IMR-90 (cell line): ENCODE measurements at regions not wholly inside any gene's neighbourhood (a gene's known extent, or its start where the extent isn't known, plus 50 kb on each side); places are given as distances from the start of the nearest gene placed in this dataset.

Experiments
- ATAC-seq: fragments of 200-7000 bp; cut with Tn5 transposase; 2 replicates; pipeline ENCODE4 v1.9.1; 2020; ENCODE audit warnings: low read depth, mild to moderate bottlenecking, moderate library complexity
- BruUV-seq: library from RNA; stranded (reverse); fragments of 400-500 nt; replicated peaks from 2 replicates; lab custom pipeline; 2021; lab: Mats Ljungman, UMichigan
- CTCF ChIA-PET: fragments of 300-600 bp; formaldehyde crosslinking; extraction: SDS; loops from one replicate; lab custom pipeline; 2021; ENCODE audit warnings: antibody characterized with exemption; lab: Yijun Ruan, JAX
- POLR2A ChIA-PET: fragments of 300-600 bp; sonication (Branson Sonifier 250); formaldehyde crosslinking; loops from one replicate; lab custom pipeline; 2022; ENCODE audit warnings: antibody characterized with exemption; ENCODE audit not compliant: unreplicated experiment; lab: Charles Lee
- DNase-seq: peaks from one replicate; pipeline ENCODE4 v3.0.0; 2013
- H2AFZ ChIP-seq: replicated peaks from 2 replicates; pipeline ENCODE3; 2013; ENCODE audit warnings: low read length, mild to moderate bottlenecking; ENCODE audit not compliant: poor library complexity
- H2AK5ac ChIP-seq: 2 replicates; pipeline ENCODE4 v1.6.1; 2013; ENCODE audit warnings: low read depth, low read length, inconsistent platforms
- H2AK9ac ChIP-seq: replicated peaks from 2 replicates; pipeline ENCODE3; 2013; ENCODE audit warnings: mild to moderate bottlenecking, low read depth, low read length, moderate library complexity; ENCODE audit not compliant: poor library complexity
- H2BK120ac ChIP-seq: 2 replicates; pipeline ENCODE4 v1.6.1; 2013; ENCODE audit warnings: low read depth, low read length, inconsistent platforms
- H2BK15ac ChIP-seq: 3 replicates; pipeline ENCODE4 v1.6.1; 2013; ENCODE audit warnings: low read depth, low read length, inconsistent platforms
- H2BK20ac ChIP-seq: 2 replicates; pipeline ENCODE4 v1.6.1; 2013; ENCODE audit warnings: low read depth, mild to moderate bottlenecking, inconsistent platforms, low read length, moderate library complexity
- H2BK5ac ChIP-seq: 2 replicates; pipeline ENCODE4 v1.6.1; 2013; ENCODE audit warnings: mild to moderate bottlenecking, low read depth, low read length, inconsistent platforms; ENCODE audit not compliant: poor library complexity, severe bottlenecking
- H3K14ac ChIP-seq: replicated peaks from 2 replicates; pipeline ENCODE4 v1.6.1; 2013; ENCODE audit warnings: low read depth, low read length, inconsistent platforms
- H3K18ac ChIP-seq: 2 replicates; pipeline ENCODE4 v1.6.1; 2013; ENCODE audit warnings: low read depth, low read length, control low read depth
- H3K23ac ChIP-seq: 2 replicates; pipeline ENCODE4 v1.6.1; 2013; ENCODE audit warnings: low read depth, low read length, inconsistent platforms
- H3K27ac ChIP-seq: 2 replicates; pipeline ENCODE4 v1.5.1; 2013; ENCODE audit warnings: mild to moderate bottlenecking, control low read depth, low read length; ENCODE audit not compliant: insufficient read depth
- H3K27me3 ChIP-seq: 2 replicates; pipeline ENCODE4 v1.6.1; 2013; ENCODE audit warnings: low read length; ENCODE audit not compliant: control insufficient read depth, insufficient read depth
- H3K36me3 ChIP-seq: 2 replicates; pipeline ENCODE4 v1.6.1; 2013; ENCODE audit warnings: low read length, mixed read lengths; ENCODE audit not compliant: control insufficient read depth, insufficient read depth
- H3K4ac ChIP-seq: 2 replicates; pipeline ENCODE4 v1.6.1; 2013; ENCODE audit warnings: low read depth, low read length, inconsistent platforms
- H3K4me1 ChIP-seq: 2 replicates; pipeline ENCODE4 v1.6.1; 2013; ENCODE audit warnings: low read length, mixed read lengths; ENCODE audit not compliant: control insufficient read depth, insufficient read depth
- H3K4me2 ChIP-seq: 2 replicates; pipeline ENCODE4 v1.6.1; 2013; ENCODE audit warnings: low read depth, mild to moderate bottlenecking, control low read depth, low read length, moderate library complexity
- H3K4me3 ChIP-seq: 2 replicates; pipeline ENCODE4 v1.5.1; 2013; ENCODE audit warnings: low read depth, mild to moderate bottlenecking, control low read depth, low read length, moderate library complexity; ENCODE audit not compliant: insufficient read depth
- H3K56ac ChIP-seq: 2 replicates; pipeline ENCODE4 v1.6.1; 2013; ENCODE audit warnings: low read length, inconsistent platforms; ENCODE audit not compliant: insufficient read depth; ENCODE audit errors: extremely low read depth
- H3K79me1 ChIP-seq, 2 experiments: 2 replicates each; pipeline ENCODE4 v1.6.1; 2013; ENCODE audit warnings: low read length in 2 of 2, inconsistent platforms in 1 of 2, low read depth in 1 of 2
- H3K9ac ChIP-seq: 2 replicates; pipeline ENCODE4 v1.6.1; 2013; ENCODE audit warnings: low read depth, low read length, control low read depth
- H3K9me1 ChIP-seq: 2 replicates; pipeline ENCODE4 v1.6.1; 2013; ENCODE audit warnings: low read length, inconsistent platforms; ENCODE audit not compliant: insufficient read depth
- H3K9me3 ChIP-seq: 2 replicates; pipeline ENCODE4 v1.6.1; 2013; ENCODE audit warnings: low read length; ENCODE audit not compliant: control insufficient read depth, insufficient read depth
- H4K20me1 ChIP-seq: 2 replicates; pipeline ENCODE4 v1.6.1; 2013; ENCODE audit warnings: low read length, inconsistent platforms; ENCODE audit not compliant: insufficient read depth
- H4K5ac ChIP-seq: 2 replicates; pipeline ENCODE4 v1.6.1; 2013; ENCODE audit warnings: mild to moderate bottlenecking, low read depth, low read length, control low read depth
- H4K8ac ChIP-seq, 2 experiments: 2 replicates each; pipeline ENCODE4 v1.6.1; 2013; ENCODE audit warnings: low read depth in 2 of 2, low read length in 2 of 2, control low read depth in 1 of 2, inconsistent platforms in 1 of 2
- H4K91ac ChIP-seq: 2 replicates; pipeline ENCODE4 v1.6.1; 2013; ENCODE audit warnings: low read depth, low read length, inconsistent platforms; ENCODE audit not compliant: insufficient read depth
- BHLHE40 ChIP-seq: fragments of 150-350 bp; IDR thresholded peaks from 2 replicates; pipeline ENCODE4 v1.6.1; 2016; ENCODE audit warnings: mild to moderate bottlenecking, low read depth, low read length
- CEBPB ChIP-seq: IDR thresholded peaks from 2 replicates; pipeline ENCODE4 v1.6.1; 2012; ENCODE audit warnings: low read depth, low read length, improper control_type of control experiment
- CHD1 ChIP-seq: IDR thresholded peaks from 2 replicates; pipeline ENCODE4 v1.6.1; 2012; ENCODE audit warnings: low read depth, low read length, improper control_type of control experiment
- CTCF ChIP-seq: conservative IDR thresholded peaks from 2 replicates; pipeline ENCODE4 v1.5.1; 2012; ENCODE audit warnings: mild to moderate bottlenecking, low read depth, low read length, improper control_type of control experiment
- FOS ChIP-seq: fragments of 150-350 bp; IDR thresholded peaks from 2 replicates; pipeline ENCODE4 v1.6.1; 2016; ENCODE audit warnings: low read depth, low read length
- MAFK ChIP-seq: IDR thresholded peaks from 2 replicates; pipeline ENCODE4 v1.6.1; 2012; ENCODE audit warnings: low read depth, low read length, improper control_type of control experiment
- MAZ ChIP-seq: IDR thresholded peaks from 2 replicates; pipeline ENCODE4 v1.6.1; 2012; ENCODE audit warnings: low read depth, mild to moderate bottlenecking, low read length, improper control_type of control experiment, moderate library complexity, borderline replicate concordance
- NFE2L2 ChIP-seq: fragments of 150-350 bp; IDR thresholded peaks from 2 replicates; pipeline ENCODE4 v1.6.1; 2016; ENCODE audit warnings: low read depth, mild to moderate bottlenecking, low read length
- POLR2A ChIP-seq: IDR thresholded peaks from 2 replicates; pipeline ENCODE4 v1.6.1; 2012; ENCODE audit warnings: mild to moderate bottlenecking, low read depth, low read length
- RCOR1 ChIP-seq: IDR thresholded peaks from 2 replicates; pipeline ENCODE4 v1.6.1; 2012; ENCODE audit warnings: mild to moderate bottlenecking, low read length, improper control_type of control experiment; ENCODE audit not compliant: insufficient replicate concordance
- RFX5 ChIP-seq: IDR thresholded peaks from 2 replicates; pipeline ENCODE4 v1.8.0; 2012; ENCODE audit warnings: low read depth, mild to moderate bottlenecking, low read length, moderate library complexity
- SMC3 ChIP-seq: fragments of 150-350 bp; IDR thresholded peaks from 2 replicates; pipeline ENCODE4 v1.6.1; 2016; ENCODE audit warnings: low read depth, mild to moderate bottlenecking, antibody characterized with exemption, low read length, moderate library complexity
- WGBS, 2 experiments: methylation state at CpG; one replicate each; pipeline versions ENCODE4 v1.1.5 to v1.1.7; 2013; ENCODE audit warnings: missing lambda C conversion rate in 2 of 2; ENCODE audit not compliant: insufficient read length in 1 of 2; ENCODE audit errors: extremely low coverage in 2 of 2; 5-methylcytosine and 5-hydroxymethylcytosine counted together
- dilution Hi-C: fragments of 300-500 bp; cut with HindIII; formaldehyde crosslinking; loops from one replicate; pipeline ENCODE4 v1.14.3; 2018; ENCODE audit warnings: low sequenced_read_pairs; ENCODE audit not compliant: unreplicated experiment
- in situ Hi-C: fragments of 300-500 bp; cut with MboI; formaldehyde crosslinking; loops from 3 replicates; pipeline ENCODE4 v1.14.3; 2019; ENCODE audit warnings: low sequenced_read_pairs, inconsistent platforms, mixed read lengths
- intact Hi-C: fragments of 100-400 bp; cut with micrococcal nuclease; formaldehyde crosslinking; loops from 2 replicates; pipeline ENCODE4 v1.10.0; 2022
- TF ChIP-seq, protein P1 (sequence below): fragments of 150-350 bp; IDR thresholded peaks from 2 replicates; pipeline ENCODE4 v1.6.1; 2016; ENCODE audit warnings: low read depth, mild to moderate bottlenecking, low read length, moderate library complexity, borderline replicate concordance
- TF ChIP-seq, protein P2 (sequence below): fragments of 150-350 bp; IDR thresholded peaks from 2 replicates; pipeline ENCODE4 v1.6.1; 2017; ENCODE audit warnings: mild to moderate bottlenecking, antibody characterized with exemption, low read length, low read depth

DNA sequence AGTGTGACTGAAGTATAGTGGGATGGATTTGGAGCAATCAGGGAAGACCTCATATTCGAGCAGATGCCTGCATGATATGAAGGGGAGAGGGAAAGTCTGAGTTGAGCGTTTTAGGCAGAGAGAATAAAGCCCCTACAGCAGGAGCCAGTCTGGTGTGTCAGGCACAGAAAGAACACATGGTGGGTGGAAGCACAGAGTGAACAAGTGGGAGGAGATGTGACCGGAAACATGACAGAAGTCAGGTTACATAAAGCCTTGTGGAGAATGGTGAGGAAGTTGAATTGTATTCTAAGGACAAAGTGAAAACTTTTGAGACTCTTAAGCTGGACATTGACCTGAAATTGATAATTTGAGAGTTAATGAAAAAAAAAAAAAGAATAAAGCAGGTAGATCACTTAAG, 541.0 kb downstream of the PLOD2 start:
- Histone ChIP-seq H3K56ac (no peak overlapping the region), H2AK5ac (no peak overlapping the region), H2BK120ac (no peak overlapping the region), H4K5ac (no peak overlapping the region), H3K23ac (no peak overlapping the region), H2BK20ac (no peak overlapping the region), H3K4ac (no peak overlapping the region), H3K18ac (no peak overlapping the region), H3K4me3 (no peak overlapping the region), H3K4me2 (no peak overlapping the region), H2BK5ac (no peak overlapping the region), H2AK9ac (no peak overlapping the region), H4K91ac (no peak overlapping the region), H2BK15ac (no peak overlapping the region), H3K9me1 (no peaks in the 10 kb centered on the region), H3K27me3 (no peaks in the 10 kb centered on the region), H3K14ac (no peak overlapping the region), H3K4me1 (no peaks in the 10 kb centered on the region), H3K27ac (no peak overlapping the region), H3K9me3 (peaks cover 11% of the 10 kb centered on the region), H4K20me1 (no peaks in the 10 kb centered on the region), H3K9ac (no peak overlapping the region), H3K36me3 (no peaks in the 10 kb centered on the region), H2AFZ (no peak overlapping the region), H3K79me1 (no peaks in the 10 kb centered on the region), H4K8ac (no peak overlapping the region)
- intact Hi-C loops: no loop called here
- POLR2A ChIA-PET: no interaction called here
- ATAC-seq: no peak
- CTCF ChIA-PET: no interaction called here
- 60% methylated on average over 2 of the region's 3 CpGs; no CpG with 5 or more reads in 1 of the 2 experiments for WGBS, 2 experiments
- in situ Hi-C loops: no loop called here
- DNase-seq: no peak
- BruUV-seq: no TSS peak
- TF ChIP-seq MAFK (no peak), BHLHE40 (no peak), POLR2A (no peak), SMC3 (no peak), RFX5 (no peak), CEBPB (no peak), MAZ (no peak), NFE2L2 (no peak), CHD1 (no peak), FOS (no peak), CTCF (no peak), RCOR1 (no peak)
- TF ChIP-seq, protein P1, sequence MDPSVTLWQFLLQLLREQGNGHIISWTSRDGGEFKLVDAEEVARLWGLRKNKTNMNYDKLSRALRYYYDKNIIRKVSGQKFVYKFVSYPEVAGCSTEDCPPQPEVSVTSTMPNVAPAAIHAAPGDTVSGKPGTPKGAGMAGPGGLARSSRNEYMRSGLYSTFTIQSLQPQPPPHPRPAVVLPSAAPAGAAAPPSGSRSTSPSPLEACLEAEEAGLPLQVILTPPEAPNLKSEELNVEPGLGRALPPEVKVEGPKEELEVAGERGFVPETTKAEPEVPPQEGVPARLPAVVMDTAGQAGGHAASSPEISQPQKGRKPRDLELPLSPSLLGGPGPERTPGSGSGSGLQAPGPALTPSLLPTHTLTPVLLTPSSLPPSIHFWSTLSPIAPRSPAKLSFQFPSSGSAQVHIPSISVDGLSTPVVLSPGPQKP: no peak
- TF ChIP-seq, protein P2, sequence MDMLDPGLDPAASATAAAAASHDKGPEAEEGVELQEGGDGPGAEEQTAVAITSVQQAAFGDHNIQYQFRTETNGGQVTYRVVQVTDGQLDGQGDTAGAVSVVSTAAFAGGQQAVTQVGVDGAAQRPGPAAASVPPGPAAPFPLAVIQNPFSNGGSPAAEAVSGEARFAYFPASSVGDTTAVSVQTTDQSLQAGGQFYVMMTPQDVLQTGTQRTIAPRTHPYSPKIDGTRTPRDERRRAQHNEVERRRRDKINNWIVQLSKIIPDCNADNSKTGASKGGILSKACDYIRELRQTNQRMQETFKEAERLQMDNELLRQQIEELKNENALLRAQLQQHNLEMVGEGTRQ: no peak
- dilution Hi-C loops: no loop called here
